ENCODE measurements at regions not wholly inside any gene's neighbourhood (a gene's known extent, or its start where the extent isn't known, plus 50 kb on each side); places are given as distances from the start of the nearest gene placed in this dataset.

DNA sequence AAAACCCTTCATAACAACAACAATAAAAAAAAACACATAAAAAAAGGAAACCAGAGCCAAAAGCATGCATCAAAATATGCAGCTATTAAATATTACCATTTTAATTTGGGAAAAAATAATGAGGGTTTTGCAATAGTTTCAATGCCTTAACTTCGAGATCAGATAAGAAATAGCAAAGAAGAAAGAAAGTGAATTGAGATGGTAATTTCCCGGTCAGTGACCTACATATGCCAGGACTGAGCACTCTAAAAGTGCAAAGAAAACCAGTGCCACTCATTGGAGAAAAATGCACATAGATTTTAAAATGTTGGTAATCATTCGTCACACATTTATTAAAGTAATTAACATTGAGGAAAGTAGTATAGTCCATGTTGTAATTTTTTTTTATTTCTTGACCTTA, 944.2 kb downstream of the EFNB2 start:
- no peak for ATAC-seq
- H3K27me3 ChIP-seq (ENCODE audit: low read depth) = no peaks in the 10 kb centered on the region
- H3K4me1 ChIP-seq = no peaks in the 10 kb centered on the region
- intact Hi-C loops (cut with DNase I) = no loop called here
- no peak for DNase-seq
- H3K27ac ChIP-seq = no peak overlapping the region
- no peaks in the 10 kb centered on the region for H3K9me3 ChIP-seq
- no peaks in the 10 kb centered on the region for H3K36me3 ChIP-seq
- no peak overlapping the region for H3K4me3 ChIP-seq
- TF ChIP-seq, protein P1, sequence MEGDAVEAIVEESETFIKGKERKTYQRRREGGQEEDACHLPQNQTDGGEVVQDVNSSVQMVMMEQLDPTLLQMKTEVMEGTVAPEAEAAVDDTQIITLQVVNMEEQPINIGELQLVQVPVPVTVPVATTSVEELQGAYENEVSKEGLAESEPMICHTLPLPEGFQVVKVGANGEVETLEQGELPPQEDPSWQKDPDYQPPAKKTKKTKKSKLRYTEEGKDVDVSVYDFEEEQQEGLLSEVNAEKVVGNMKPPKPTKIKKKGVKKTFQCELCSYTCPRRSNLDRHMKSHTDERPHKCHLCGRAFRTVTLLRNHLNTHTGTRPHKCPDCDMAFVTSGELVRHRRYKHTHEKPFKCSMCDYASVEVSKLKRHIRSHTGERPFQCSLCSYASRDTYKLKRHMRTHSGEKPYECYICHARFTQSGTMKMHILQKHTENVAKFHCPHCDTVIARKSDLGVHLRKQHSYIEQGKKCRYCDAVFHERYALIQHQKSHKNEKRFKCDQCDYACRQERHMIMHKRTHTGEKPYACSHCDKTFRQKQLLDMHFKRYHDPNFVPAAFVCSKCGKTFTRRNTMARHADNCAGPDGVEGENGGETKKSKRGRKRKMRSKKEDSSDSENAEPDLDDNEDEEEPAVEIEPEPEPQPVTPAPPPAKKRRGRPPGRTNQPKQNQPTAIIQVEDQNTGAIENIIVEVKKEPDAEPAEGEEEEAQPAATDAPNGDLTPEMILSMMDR (IDR thresholded peaks at IDR 0.05) = no peak

DNA sequence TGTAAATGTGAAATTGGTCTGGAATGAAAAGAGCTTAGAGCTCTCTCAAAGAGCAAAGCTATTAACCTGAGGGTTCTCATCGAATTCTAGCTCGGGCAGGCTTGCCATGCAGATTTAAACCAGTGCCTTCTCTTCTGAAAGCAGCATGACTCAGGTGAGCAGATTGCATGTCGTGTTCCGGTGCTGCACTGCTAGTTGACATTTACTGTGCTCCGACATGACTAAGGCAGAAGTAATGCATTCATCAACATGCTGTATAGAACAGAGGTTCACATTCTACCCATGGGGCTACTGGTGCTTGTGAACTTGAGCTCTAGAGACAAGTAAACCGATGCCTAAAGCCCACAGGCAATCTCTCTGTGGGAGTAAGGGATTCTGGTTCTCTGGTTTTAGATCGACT, 947.7 kb downstream of the EFNB2 start:
- H3K36me3 ChIP-seq = no peaks in the 10 kb centered on the region
- no peak overlapping the region for H3K27ac ChIP-seq
- ATAC-seq (no peak), DNase-seq (no peak)
- no peaks in the 10 kb centered on the region for H3K27me3 ChIP-seq (ENCODE audit: low read depth)
- no peak overlapping the region for H3K4me3 ChIP-seq
- H3K4me1 ChIP-seq = no peaks in the 10 kb centered on the region
- TF ChIP-seq, protein P1 (IDR thresholded peaks at IDR 0.05) = no peak
- intact Hi-C loops (cut with DNase I) = no loop called here
- H3K9me3 ChIP-seq = no peaks in the 10 kb centered on the region

DNA sequence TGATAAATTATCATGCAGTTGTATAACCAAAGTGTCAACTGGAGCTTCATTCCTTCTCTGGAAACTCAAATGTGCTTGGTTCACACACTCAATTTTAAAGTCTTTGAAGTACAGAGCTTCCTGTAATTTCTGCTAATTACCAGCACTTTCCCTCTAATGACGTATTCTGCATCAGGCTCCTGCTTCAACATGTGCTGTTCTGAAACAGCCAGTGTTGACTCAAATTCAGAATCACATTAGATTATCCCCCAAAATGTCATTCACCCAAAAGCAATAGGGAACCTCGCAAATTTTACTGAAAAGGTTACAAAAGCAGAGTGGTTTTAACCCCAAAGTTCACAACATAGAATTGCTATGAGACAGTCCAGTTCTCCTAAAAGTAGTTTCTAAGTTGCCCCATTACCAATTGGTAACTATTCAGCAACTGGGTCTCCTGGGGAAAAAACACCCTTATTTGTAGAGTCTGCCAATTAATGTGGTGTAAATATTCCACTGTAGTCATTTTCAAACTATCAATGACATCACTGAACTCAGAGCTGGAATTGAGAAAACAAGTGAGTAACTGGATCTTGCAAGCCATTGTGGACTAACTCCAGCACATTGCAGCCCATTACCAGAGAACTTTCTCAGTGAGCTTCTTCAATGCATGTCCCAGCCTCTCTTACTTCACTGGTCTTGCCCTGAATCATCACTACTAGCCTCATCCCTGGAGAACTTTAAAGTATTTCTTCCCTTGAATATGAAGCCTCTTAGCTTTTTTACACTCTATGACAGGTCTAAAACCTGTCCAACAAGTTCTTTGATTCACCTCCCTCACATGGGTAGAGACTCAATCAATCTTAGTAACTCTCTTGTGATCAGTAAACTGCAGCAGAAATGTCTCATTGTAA, 955.4 kb downstream of the EFNB2 start:
- Histone ChIP-seq H3K36me3 (no peaks in the 10 kb centered on the region), H3K27ac (no peak overlapping the region), H3K27me3 (ENCODE audit: low read depth) (no peaks in the 10 kb centered on the region), H3K4me1 (no peaks in the 10 kb centered on the region), H3K9me3 (no peaks in the 10 kb centered on the region), H3K4me3 (no peak overlapping the region)
- DNase-seq = no peak
- ATAC-seq = no peak
- TF ChIP-seq, protein P1 (IDR thresholded peaks at IDR 0.05) = no peak
- intact Hi-C loops (cut with DNase I) = no loop called here

DNA sequence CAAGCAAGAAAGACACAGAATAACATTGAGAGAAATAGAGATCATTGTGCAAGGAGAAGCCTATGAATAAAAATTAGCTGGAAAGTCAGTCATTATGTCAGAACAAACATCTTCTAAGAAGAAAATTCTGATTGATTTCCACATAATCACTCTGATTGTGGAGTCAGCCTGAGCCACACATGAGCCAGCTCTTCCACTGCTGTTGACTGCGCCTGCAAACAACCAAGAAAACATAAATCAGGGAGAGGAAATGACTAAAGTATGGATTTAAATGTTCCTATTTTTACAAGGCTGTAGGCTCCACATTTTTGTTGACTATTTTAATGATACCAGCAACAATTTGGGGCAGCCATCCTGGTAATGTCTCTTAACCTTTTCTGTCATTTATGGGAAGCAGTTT, 962.3 kb downstream of the EFNB2 start:
- Histone ChIP-seq H3K4me3 (no peak overlapping the region), H3K9me3 (no peaks in the 10 kb centered on the region), H3K4me1 (no peaks in the 10 kb centered on the region), H3K27me3 (ENCODE audit: low read depth) (no peaks in the 10 kb centered on the region), H3K36me3 (no peaks in the 10 kb centered on the region), H3K27ac (no peak overlapping the region)
- TF ChIP-seq, protein P1 (IDR thresholded peaks at IDR 0.05) = no peak
- ATAC-seq (no peak), DNase-seq (no peak)
- intact Hi-C loops (cut with DNase I) = no loop called here

DNA sequence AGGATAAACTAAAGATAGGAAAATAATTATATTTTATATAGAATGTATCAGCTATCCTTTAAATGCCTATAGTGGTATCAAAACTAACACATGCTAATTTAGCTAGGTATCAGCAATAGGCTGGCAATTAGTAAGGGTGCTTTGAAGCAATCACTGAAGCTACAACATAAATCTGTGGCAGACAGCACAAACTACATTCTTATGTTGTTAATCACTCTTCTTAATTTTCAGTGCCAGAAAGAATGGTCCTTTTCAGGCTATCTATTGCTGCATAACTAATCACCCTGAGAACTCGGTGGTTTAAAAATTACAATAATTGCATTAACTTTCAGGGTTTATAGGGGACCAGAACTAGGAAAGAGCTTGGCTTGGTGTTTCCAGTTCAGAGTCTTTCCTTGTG, 963.1 kb downstream of the EFNB2 start:
- Histone ChIP-seq H3K36me3 (no peaks in the 10 kb centered on the region), H3K9me3 (no peaks in the 10 kb centered on the region), H3K27ac (no peak overlapping the region), H3K4me1 (no peaks in the 10 kb centered on the region), H3K4me3 (no peak overlapping the region), H3K27me3 (ENCODE audit: low read depth) (no peaks in the 10 kb centered on the region)
- TF ChIP-seq, protein P1 (IDR thresholded peaks at IDR 0.05) = no peak
- intact Hi-C loops (cut with DNase I) = no loop called here
- ATAC-seq (no peak), DNase-seq (no peak)
